B cell (primary cell): ENCODE measurements at regions not wholly inside any gene's neighbourhood (a gene's known extent, or its start where the extent isn't known, plus 50 kb on each side); places are given as distances from the start of the nearest gene placed in this dataset.

Experiments
- ATAC-seq: fragments of 200-7000 bp; cut with Tn5 transposase; one replicate; pipeline ENCODE4 v1.10.0; 2021; ENCODE audit warnings: low read depth, mild to moderate bottlenecking, moderate number of reproducible peaks, moderate library complexity
- CTCF ChIA-PET: fragments of 350-600 bp; sonication (Branson Sonifier 250); formaldehyde crosslinking; loops from one replicate; lab custom pipeline; 2021; ENCODE audit warnings: antibody characterized with exemption, inconsistent platforms; lab: Charles Lee
- POLR2A ChIA-PET: fragments of 350-600 bp; sonication (Branson Sonifier 250); formaldehyde crosslinking; loops from one replicate; lab custom pipeline; 2021; ENCODE audit warnings: antibody characterized with exemption; lab: Charles Lee
- DNase-seq: peaks from one replicate; pipeline ENCODE4 v3.0.0; 2013
- H2AFZ ChIP-seq: 2 replicates; pipeline ENCODE4 v1.6.1; 2012; ENCODE audit warnings: mild to moderate bottlenecking, low read depth, low read length; ENCODE audit not compliant: insufficient read depth, poor library complexity, severe bottlenecking
- H3K27ac ChIP-seq, 2 donors: 1 replicate in 1 of 2; 2 replicates in 1 of 2; pipeline ENCODE4 v1.5.1; 2012 to 2013; ENCODE audit warnings: low read length in 2 of 2, mild to moderate bottlenecking in 2 of 2, moderate library complexity in 1 of 2
- H3K27me3 ChIP-seq, 4 experiments: fragments of 200-600 bp in 1 of 4; sonication (generic) in 1 of 4; replicated peaks in 1 of 4; 1 replicate in 2 of 4; 2 replicates in 2 of 4; pipeline versions ENCODE4 v1.6.1 to v1.7.0; 2013 to 2016; ENCODE audit warnings: low read length in 3 of 4, mild to moderate bottlenecking in 2 of 4, mixed read lengths in 1 of 4, moderate library complexity in 1 of 4; ENCODE audit not compliant: insufficient read depth in 4 of 4, control insufficient read depth in 3 of 4; ENCODE audit errors: control extremely low read depth in 1 of 4
- H3K36me3 ChIP-seq, 2 experiments: replicated peaks in 1 of 2; 1 replicate in 1 of 2; 2 replicates in 1 of 2; pipeline versions ENCODE4 v1.6.1 to v1.7.1; 2013; ENCODE audit warnings: low read length in 1 of 2; ENCODE audit not compliant: insufficient read depth in 2 of 2, control insufficient read depth in 1 of 2; ENCODE audit errors: control extremely low read depth in 1 of 2, extremely low read depth in 1 of 2
- H3K4me1 ChIP-seq, 2 donors: fragments of 200-600 bp in 1 of 2; sonication (generic) in 1 of 2; 1 replicate in 1 of 2; 2 replicates in 1 of 2; pipeline versions ENCODE4 v1.5.1 to v1.6.1; 2013 to 2017; ENCODE audit warnings: low read length in 2 of 2; ENCODE audit not compliant: control insufficient read depth in 2 of 2, insufficient read depth in 2 of 2
- H3K4me2 ChIP-seq: replicated peaks from 2 replicates; pipeline ENCODE3; 2012; ENCODE audit warnings: mild to moderate bottlenecking, low read depth, low read length; ENCODE audit not compliant: poor library complexity, severe bottlenecking
- H3K4me3 ChIP-seq, 5 experiments: fragments of 200-600 bp in 1 of 5; sonication (generic) in 1 of 5; 1 replicate in 3 of 5; 2 replicates in 2 of 5; pipeline versions ENCODE4 v1.5.1 to v1.7.0; 2011 to 2016; ENCODE audit warnings: low read length in 4 of 5, mild to moderate bottlenecking in 4 of 5, low read depth in 2 of 5, control low read depth in 1 of 5, moderate library complexity in 1 of 5; ENCODE audit not compliant: insufficient read depth in 1 of 5; ENCODE audit errors: control extremely low read depth in 1 of 5, extremely low read depth in 1 of 5
- H3K79me2 ChIP-seq: fragments of 200-600 bp; sonication (generic); one replicate; pipeline ENCODE4 v1.6.0; 2016; ENCODE audit warnings: low read length; ENCODE audit not compliant: control insufficient read depth, insufficient read depth
- H3K9ac ChIP-seq: fragments of 200-600 bp; sonication (generic); 2 replicates; pipeline ENCODE4 v1.6.1; 2017; ENCODE audit warnings: mild to moderate bottlenecking, low read length, moderate library complexity
- H3K9me3 ChIP-seq, 3 donors: one replicate each; pipeline versions ENCODE4 v1.6.1 to v1.7.1; 2013; ENCODE audit warnings: low read length in 2 of 3; ENCODE audit not compliant: control insufficient read depth in 2 of 3, insufficient read depth in 1 of 3; ENCODE audit errors: control extremely low read depth in 1 of 3
- H4K20me1 ChIP-seq: 2 replicates; pipeline ENCODE4 v1.6.0; 2012; ENCODE audit warnings: mild to moderate bottlenecking, low read length; ENCODE audit not compliant: insufficient read depth, control insufficient read depth, poor library complexity, severe bottlenecking
- H3K27ac Mint-ChIP-seq: one replicate; pipeline ENCODE4 v1.8.0; 2021; ENCODE audit warnings: mixed read lengths
- H3K27me3 Mint-ChIP-seq: one replicate; pipeline ENCODE4 v1.8.0; 2021; ENCODE audit warnings: mixed read lengths
- H3K4me1 Mint-ChIP-seq: one replicate; pipeline ENCODE4 v1.8.0; 2021; ENCODE audit warnings: mixed read lengths
- H3K4me3 Mint-ChIP-seq: one replicate; pipeline ENCODE4 v1.8.0; 2021; ENCODE audit warnings: mixed read lengths
- H3K9me3 Mint-ChIP-seq: one replicate; pipeline ENCODE4 v1.8.0; 2022; ENCODE audit warnings: mixed read lengths; ENCODE audit not compliant: insufficient read depth
- CTCF ChIP-seq: fragments of 200-600 bp; IDR thresholded peaks from one replicate; pipeline ENCODE4 v1.8.0; 2022; ENCODE audit warnings: antibody characterized with exemption, mild to moderate bottlenecking
- EZH2 ChIP-seq: IDR thresholded peaks from 2 replicates; pipeline ENCODE4 v1.6.1; 2012; ENCODE audit warnings: borderline replicate concordance, low read depth, mild to moderate bottlenecking, moderate library complexity, low read length; ENCODE audit not compliant: insufficient read depth, poor library complexity, severe bottlenecking
- WGBS: methylation state at CpG from one replicate; pipeline ENCODE4 v1.1.5; 2013; ENCODE audit warnings: missing lambda C conversion rate; ENCODE audit not compliant: insufficient coverage; 5-methylcytosine and 5-hydroxymethylcytosine counted together
- intact Hi-C: fragments of 100-400 bp; cut with micrococcal nuclease; formaldehyde crosslinking; loops from one replicate; pipeline ENCODE4 v1.10.0; 2022

GRCh38 chr3:24741506-24741905 lies 246.9 kb upstream of the THRB start:
- H3K27me3 Mint-ChIP-seq: no peaks in the 10 kb centered on the region
- Histone ChIP-seq H3K9me3 (no peaks in the 10 kb centered on the region), H3K27me3 (no peaks in the 10 kb centered on the region), H3K36me3 (no peaks in the 10 kb centered on the region), H3K4me1 (no peaks in the 10 kb centered on the region), H4K20me1 (no peaks in the 10 kb centered on the region), H3K4me2 (no peak overlapping the region), H3K27ac (no peak overlapping the region), H3K4me3 (no peak overlapping the region), H3K79me2 (no peaks in the 10 kb centered on the region), H3K9ac (no peak overlapping the region), H2AFZ (no peak overlapping the region)
- H3K4me1 Mint-ChIP-seq: no peaks in the 10 kb centered on the region
- no peak overlapping the region for H3K27ac Mint-ChIP-seq
- TF ChIP-seq CTCF (no peak), EZH2 (no peak)
- POLR2A ChIA-PET: no interaction called here
- ATAC-seq (no peak), DNase-seq (no peak)
- no peaks in the 10 kb centered on the region for H3K9me3 Mint-ChIP-seq
- H3K4me3 Mint-ChIP-seq: no peak overlapping the region
- intact Hi-C loops: no loop called here
- 100% methylated on average over 1 of the region's 2 CpGs for WGBS
- CTCF ChIA-PET: no interaction called here

GRCh38 chr3:24748520-24748919 lies 253.9 kb upstream of the THRB start:
- Mint-ChIP-seq H3K27me3 (no peaks in the 10 kb centered on the region), H3K27ac (no peak overlapping the region), H3K9me3 (no peaks in the 10 kb centered on the region), H3K4me1 (no peaks in the 10 kb centered on the region), H3K4me3 (no peak overlapping the region)
- DNase-seq: no peak
- CTCF ChIA-PET: no interaction called here
- no peak overlapping the region for H3K9ac ChIP-seq
- H3K27me3 ChIP-seq: no peaks in the 10 kb centered on the region
- no peak overlapping the region for H2AFZ ChIP-seq
- no peak for ATAC-seq
- H3K4me3 ChIP-seq: no peak overlapping the region
- no peak overlapping the region for H3K27ac ChIP-seq
- no peak overlapping the region for H3K4me2 ChIP-seq
- H4K20me1 ChIP-seq: no peaks in the 10 kb centered on the region
- TF ChIP-seq CTCF: no peak
- TF ChIP-seq EZH2: no peak
- intact Hi-C loops: no loop called here
- no peaks in the 10 kb centered on the region for H3K9me3 ChIP-seq
- H3K36me3 ChIP-seq: no peaks in the 10 kb centered on the region
- WGBS: 100% methylated on average over 2 of the region's 4 CpGs
- no peaks in the 10 kb centered on the region for H3K79me2 ChIP-seq
- no peaks in the 10 kb centered on the region for H3K4me1 ChIP-seq
- POLR2A ChIA-PET: no interaction called here
